GM12872 (cell line): ENCODE measurements at regions not wholly inside any gene's neighbourhood (a gene's known extent, or its start where the extent isn't known, plus 50 kb on each side); places are given as distances from the start of the nearest gene placed in this dataset.

Experiments used
- TF ChIP-seq, protein P1 (sequence below): IDR thresholded peaks from 3 replicates; pipeline ENCODE4 v1.5.1; 2011; ENCODE audit warnings: low read depth, mild to moderate bottlenecking, low read length, moderate library complexity; ENCODE audit not compliant: insufficient read depth

DNA sequence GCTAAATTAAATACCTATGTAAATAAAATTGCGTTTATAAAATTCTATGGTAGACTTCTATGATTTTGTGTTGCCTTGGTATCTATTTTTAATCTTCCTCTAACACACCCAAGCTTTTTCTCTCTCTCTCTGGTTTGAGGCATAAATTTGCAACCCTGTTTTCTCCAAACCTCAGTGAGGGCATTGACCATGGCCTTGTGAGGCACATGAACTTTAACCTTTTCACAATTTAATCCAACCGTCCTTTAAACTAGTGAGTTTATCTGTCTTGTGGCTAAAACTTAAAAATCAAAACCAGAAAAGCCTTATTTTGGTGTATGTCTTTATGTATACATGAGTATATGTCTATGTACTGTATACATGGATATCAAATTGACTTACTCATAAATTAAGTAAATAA, 746.6 kb upstream of the B3GALT2 start:
- TF ChIP-seq, protein P1, sequence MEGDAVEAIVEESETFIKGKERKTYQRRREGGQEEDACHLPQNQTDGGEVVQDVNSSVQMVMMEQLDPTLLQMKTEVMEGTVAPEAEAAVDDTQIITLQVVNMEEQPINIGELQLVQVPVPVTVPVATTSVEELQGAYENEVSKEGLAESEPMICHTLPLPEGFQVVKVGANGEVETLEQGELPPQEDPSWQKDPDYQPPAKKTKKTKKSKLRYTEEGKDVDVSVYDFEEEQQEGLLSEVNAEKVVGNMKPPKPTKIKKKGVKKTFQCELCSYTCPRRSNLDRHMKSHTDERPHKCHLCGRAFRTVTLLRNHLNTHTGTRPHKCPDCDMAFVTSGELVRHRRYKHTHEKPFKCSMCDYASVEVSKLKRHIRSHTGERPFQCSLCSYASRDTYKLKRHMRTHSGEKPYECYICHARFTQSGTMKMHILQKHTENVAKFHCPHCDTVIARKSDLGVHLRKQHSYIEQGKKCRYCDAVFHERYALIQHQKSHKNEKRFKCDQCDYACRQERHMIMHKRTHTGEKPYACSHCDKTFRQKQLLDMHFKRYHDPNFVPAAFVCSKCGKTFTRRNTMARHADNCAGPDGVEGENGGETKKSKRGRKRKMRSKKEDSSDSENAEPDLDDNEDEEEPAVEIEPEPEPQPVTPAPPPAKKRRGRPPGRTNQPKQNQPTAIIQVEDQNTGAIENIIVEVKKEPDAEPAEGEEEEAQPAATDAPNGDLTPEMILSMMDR, result no peak

DNA sequence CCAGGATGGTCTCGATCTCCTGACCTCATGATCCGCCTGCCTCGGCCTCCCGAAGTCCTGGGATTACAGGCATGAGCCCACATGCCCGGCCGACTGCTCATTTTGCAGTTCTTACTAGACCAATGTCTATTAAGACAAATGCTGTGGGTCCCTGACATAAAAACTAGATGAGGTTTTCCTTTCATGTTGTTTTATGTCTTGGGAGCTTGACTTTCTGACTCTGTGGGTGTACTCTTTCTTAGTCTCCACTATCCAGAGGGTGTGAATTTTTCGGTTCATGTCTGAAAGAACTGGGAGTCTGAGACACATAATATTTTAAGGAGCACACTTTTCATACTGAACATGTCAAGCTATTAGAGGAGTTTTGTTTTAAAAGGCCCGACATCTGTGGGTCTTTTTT, 744.9 kb upstream of the B3GALT2 start:
- TF ChIP-seq, protein P1, result no peak

DNA sequence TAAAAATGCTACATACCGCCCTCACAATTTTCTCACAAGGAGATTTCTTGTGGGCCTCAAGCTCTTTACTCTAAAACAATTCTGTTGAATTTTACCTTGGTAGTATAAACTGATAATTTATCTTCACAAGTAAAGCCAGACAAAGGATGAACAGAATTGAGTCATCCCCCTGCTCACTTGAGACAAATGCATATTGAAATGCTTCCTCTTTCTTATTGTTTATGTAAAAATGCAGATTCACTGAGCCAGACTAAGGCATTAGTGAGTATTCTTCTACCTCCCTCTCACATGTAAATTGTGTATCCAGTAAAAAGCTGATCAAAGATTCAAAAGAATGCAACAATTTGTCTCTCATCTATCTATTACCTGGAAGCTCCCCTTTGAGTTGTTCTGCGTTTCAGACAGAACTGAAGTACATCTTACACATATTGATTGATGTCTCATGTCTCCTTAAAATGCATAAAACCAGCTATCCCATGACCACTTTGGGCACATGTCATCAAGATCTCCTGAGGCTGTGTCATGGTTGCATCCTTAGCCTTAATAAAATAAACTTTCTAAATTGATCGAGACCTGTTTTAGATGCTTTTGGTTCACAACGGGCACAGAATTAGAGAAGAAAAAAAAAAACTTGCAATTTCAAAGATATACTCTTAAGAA, 743.1 kb upstream of the B3GALT2 start:
- TF ChIP-seq, protein P1, result no peak

DNA sequence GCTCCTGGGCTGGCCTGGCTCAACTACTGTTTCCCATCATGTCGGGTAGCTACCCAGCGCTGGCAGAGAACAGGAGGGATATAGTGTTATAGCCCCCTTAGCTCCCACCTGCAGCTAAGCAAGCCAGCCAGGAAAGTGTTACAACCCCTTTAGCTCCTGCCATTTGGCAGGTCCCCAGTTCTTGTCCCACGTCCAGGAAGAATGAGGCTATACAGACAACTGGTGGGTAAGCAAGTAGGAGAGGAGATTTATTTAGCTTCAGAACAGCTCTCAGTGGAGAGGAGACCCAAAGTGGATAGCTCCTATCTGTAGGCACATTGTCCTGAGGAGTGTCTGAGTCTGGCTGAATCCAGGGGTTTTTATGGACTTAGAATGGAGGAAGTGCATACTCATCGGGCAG, 741.1 kb upstream of the B3GALT2 start:
- TF ChIP-seq, protein P1, result no peak

DNA sequence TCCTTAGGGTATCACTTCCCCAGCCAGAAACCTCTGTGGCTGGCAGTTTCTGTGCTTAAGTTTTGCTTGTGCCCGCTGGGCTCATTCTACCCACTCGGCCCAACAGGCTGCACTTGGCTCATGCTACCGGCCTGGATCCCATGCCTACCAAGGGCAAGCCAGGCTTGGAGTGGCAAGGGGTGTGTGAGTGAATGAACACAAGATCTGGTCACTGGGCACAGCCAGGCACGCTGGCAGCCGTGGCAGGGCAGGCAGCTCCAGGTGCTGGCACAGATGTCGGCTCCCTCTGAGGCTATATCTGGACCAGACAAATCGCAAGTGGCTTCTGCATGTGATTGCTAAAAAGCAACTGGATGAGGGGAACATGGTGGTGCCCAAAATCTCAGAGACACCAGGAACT, 740.5 kb upstream of the B3GALT2 start:
- TF ChIP-seq, protein P1, result no peak

DNA sequence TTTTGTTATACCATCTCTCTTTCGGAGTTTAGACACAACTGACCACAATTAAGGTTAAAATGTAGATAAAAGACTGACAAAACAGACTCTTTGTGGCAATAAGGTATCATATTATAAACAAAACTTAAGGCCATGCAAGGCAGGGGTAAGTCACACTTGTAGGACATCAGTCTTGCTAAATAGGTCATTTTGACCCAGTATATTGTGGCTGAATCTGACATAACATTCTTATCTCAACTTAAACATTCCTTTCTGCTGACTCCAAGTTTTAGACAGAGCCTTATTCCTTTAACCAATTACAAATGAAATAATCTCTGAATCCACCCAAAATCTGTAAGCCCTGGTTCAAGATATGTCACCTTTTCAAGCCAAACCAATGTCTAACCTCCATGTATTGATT, 733.4 kb upstream of the B3GALT2 start:
- TF ChIP-seq, protein P1, result no peak

DNA sequence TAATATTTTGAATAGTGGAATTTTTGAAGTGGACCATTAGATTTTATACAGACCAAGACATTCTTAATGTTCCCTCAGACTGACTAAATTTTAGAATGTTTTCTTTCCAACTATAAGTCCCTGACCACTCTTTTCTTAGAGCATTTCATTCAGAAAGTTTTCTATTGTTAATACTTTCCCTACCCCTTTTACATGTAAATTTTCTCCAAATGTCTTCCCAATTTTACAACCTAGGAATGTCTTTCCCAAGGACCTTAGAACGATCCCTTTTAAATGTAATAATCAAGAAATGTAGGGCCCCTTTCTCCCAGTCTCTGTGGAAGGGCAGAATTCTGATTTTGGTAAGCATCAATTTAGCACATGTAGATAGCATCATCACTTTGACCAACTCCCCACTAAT, 730.0 kb upstream of the B3GALT2 start:
- TF ChIP-seq, protein P1, result no peak
